Right lobe of liver (tissue), 4 donors: ENCODE measurements at regions not wholly inside any gene's neighbourhood (a gene's known extent, or its start where the extent isn't known, plus 50 kb on each side); places are given as distances from the start of the nearest gene placed in this dataset.

Experiments
- CTCF ChIP-seq, 4 donors: fragments of 200-600 bp in 3 of 4; fragments of 450-650 bp in 1 of 4; IDR thresholded peaks; one replicate each; pipeline versions ENCODE4 v1.5.1 to v1.8.0; 2016 to 2022; ENCODE audit warnings: antibody characterized with exemption in 4 of 4, mild to moderate bottlenecking in 2 of 4
- POLR2A ChIP-seq: fragments of 450-650 bp; IDR thresholded peaks from one replicate; pipeline ENCODE4 v1.6.1; 2017; ENCODE audit warnings: antibody characterized with exemption, mild to moderate bottlenecking
- donor health status: DM: no; HTN: no; CAD: no.
- donor health status: DM: no; HTN: no; CAD: no.
- donor health status: DM: no; HTN: yes; CAD: no.

GRCh38 chr7:46058086-46058823, 137.2 kb upstream of the IGFBP3 start:
- TF ChIP-seq POLR2A (no peak), CTCF (IDR thresholded peaks at IDR 0.05) (no peak)
